Ishikawa (cell line): ENCODE measurements at regions not wholly inside any gene's neighbourhood (a gene's known extent, or its start where the extent isn't known, plus 50 kb on each side); places are given as distances from the start of the nearest gene placed in this dataset.

Experiments used
- EGR1 ChIP-seq: IDR thresholded peaks from 2 replicates; pipeline ENCODE4 v1.6.1; 2012
- EP300 ChIP-seq: IDR thresholded peaks from 2 replicates; pipeline ENCODE4 v1.6.1; 2012; ENCODE audit warnings: borderline replicate concordance
- RAD21 ChIP-seq: IDR thresholded peaks from 2 replicates; pipeline ENCODE4 v1.6.1; 2012; ENCODE audit warnings: low read depth
- REST ChIP-seq: IDR thresholded peaks from 2 replicates; pipeline ENCODE4 v1.6.1; 2012; ENCODE audit warnings: low read depth, mild to moderate bottlenecking

- TF ChIP-seq RAD21 (no peak), EGR1 (no peak), EP300 (no peak), REST (no peak)
Measured at GRCh38 chr22:47351836-47352579, 589.6 kb downstream of the TBC1D22A start.
